SK-N-SH (cell line): ENCODE measurements at regions not wholly inside any gene's neighbourhood (a gene's known extent, or its start where the extent isn't known, plus 50 kb on each side); places are given as distances from the start of the nearest gene placed in this dataset.

Source experiments
- CTCF ChIA-PET: fragments of 300-600, 350-600 bp; formaldehyde crosslinking; extraction: SDS; loops from one replicate; lab custom pipeline; 2021; lab: Yijun Ruan, JAX
- POLR2A ChIA-PET: fragments of 350-600 bp; sonication (Branson Sonifier 250); formaldehyde crosslinking; extraction: SDS; loops from one replicate; lab custom pipeline; 2020; ENCODE audit warnings: antibody characterized with exemption, inconsistent platforms; lab: Yijun Ruan, JAX
- DNase-seq: peaks from one replicate; pipeline ENCODE4 v3.0.0; 2012
- H2AFZ ChIP-seq: fragments of 200-600 bp; sonication (generic); 2 replicates; pipeline ENCODE4 v1.8.1; 2016; ENCODE audit warnings: antibody characterized with exemption, mild to moderate bottlenecking, low read depth
- H3F3A ChIP-seq: fragments of 200-600 bp; sonication (generic); replicated peaks from 2 replicates; pipeline ENCODE3; 2016; ENCODE audit warnings: antibody characterized with exemption, mild to moderate bottlenecking; ENCODE audit not compliant: insufficient read depth
- H3K27ac ChIP-seq, 2 experiments: fragments of 200-500 bp in 1 of 2; fragments of 200-600 bp in 1 of 2; sonication (Bioruptor generic) in 1 of 2; sonication (generic), shearing (Covaris generic) in 1 of 2; 2 replicates each; pipeline versions ENCODE4 v1.5.1 to v1.6.1; 2014 to 2016; ENCODE audit warnings: low read depth in 2 of 2, inconsistent platforms in 1 of 2, low read length in 1 of 2, mild to moderate bottlenecking in 1 of 2, mixed read lengths in 1 of 2
- H3K27me3 ChIP-seq: fragments of 200-600 bp; sonication (generic), shearing (Covaris generic); 2 replicates; pipeline ENCODE4 v1.6.1; 2016; ENCODE audit warnings: mixed run types; ENCODE audit not compliant: insufficient read depth
- H3K36me3 ChIP-seq, 2 experiments: fragments of 200-500 bp in 1 of 2; fragments of 200-600 bp in 1 of 2; sonication (Bioruptor generic) in 1 of 2; sonication (generic) in 1 of 2; replicated peaks in 1 of 2; 2 replicates each; pipeline versions ENCODE3 to v1.5.1; 2014 to 2016; ENCODE audit warnings: low read length in 1 of 2, mild to moderate bottlenecking in 1 of 2; ENCODE audit not compliant: insufficient read depth in 2 of 2, control insufficient read depth in 1 of 2
- H3K4me1 ChIP-seq, 2 experiments: fragments of 200-500 bp in 1 of 2; fragments of 200-600 bp in 1 of 2; sonication (Bioruptor generic) in 1 of 2; sonication (generic), shearing (Covaris generic) in 1 of 2; 2 replicates each; pipeline versions ENCODE4 v1.5.1 to v1.6.1; 2014 to 2016; ENCODE audit warnings: low read depth in 1 of 2, low read length in 1 of 2, mixed run types in 1 of 2; ENCODE audit not compliant: insufficient read depth in 2 of 2, control insufficient read depth in 1 of 2
- H3K4me2 ChIP-seq: fragments of 200-600 bp; sonication (generic), shearing (Covaris generic); 2 replicates; pipeline ENCODE4 v1.6.1; 2017; ENCODE audit warnings: mixed run types
- H3K4me3 ChIP-seq, 2 experiments: fragments of 200-500 bp in 1 of 2; fragments of 200-600 bp in 1 of 2; sonication (Bioruptor generic) in 1 of 2; sonication (generic), shearing (Covaris generic) in 1 of 2; 2 replicates each; pipeline versions ENCODE4 v1.5.1 to v1.8.1; 2014 to 2016; ENCODE audit warnings: low read depth in 2 of 2, inconsistent platforms in 1 of 2, low read length in 1 of 2, mild to moderate bottlenecking in 1 of 2, mixed read lengths in 1 of 2, moderate library complexity in 1 of 2
- H3K79me2 ChIP-seq: fragments of 200-600 bp; sonication (generic); 2 replicates; pipeline ENCODE4 v1.8.1; 2017; ENCODE audit warnings: mild to moderate bottlenecking; ENCODE audit not compliant: insufficient read depth
- H3K9ac ChIP-seq: fragments of 200-600 bp; sonication (generic); 2 replicates; pipeline ENCODE4 v1.6.1; 2017; ENCODE audit warnings: mixed run types
- H3K9me2 ChIP-seq: fragments of 200-600 bp; sonication (generic); 2 replicates; pipeline ENCODE4 v1.6.1; 2017; ENCODE audit warnings: mixed run types
- H3K9me3 ChIP-seq: fragments of 200-600 bp; sonication (generic); 2 replicates; pipeline ENCODE4 v1.6.1; 2017; ENCODE audit warnings: mixed run types, mild to moderate bottlenecking, moderate library complexity
- H4K20me1 ChIP-seq: fragments of 200-600 bp; sonication (generic); 2 replicates; pipeline ENCODE4 v1.6.1; 2017; ENCODE audit warnings: mild to moderate bottlenecking, mixed run types; ENCODE audit not compliant: insufficient read depth
- CHD2 ChIP-seq: fragments of 150-350 bp; IDR thresholded peaks from 2 replicates; pipeline ENCODE4 v1.6.1; 2018; ENCODE audit warnings: low read length; ENCODE audit not compliant: partially characterized antibody
- ELF1 ChIP-seq: IDR thresholded peaks from 2 replicates; pipeline ENCODE4 v1.4.0; 2012
- FOXM1 ChIP-seq: IDR thresholded peaks from 2 replicates; pipeline ENCODE4 v1.4.0; 2012; ENCODE audit warnings: low read depth, mild to moderate bottlenecking
- MXI1 ChIP-seq: IDR thresholded peaks from 2 replicates; pipeline ENCODE4 v1.6.1; 2012; ENCODE audit warnings: mild to moderate bottlenecking, low read depth, low read length, improper control_type of control experiment
- NRF1 ChIP-seq: IDR thresholded peaks from 2 replicates; pipeline ENCODE4 v1.6.1; 2012; ENCODE audit warnings: low read depth, mild to moderate bottlenecking, low read length
- POLR2AphosphoS5 ChIP-seq: IDR thresholded peaks from 2 replicates; pipeline ENCODE4 v1.6.1; 2012; ENCODE audit warnings: low read depth, low read length
- RAD21 ChIP-seq: IDR thresholded peaks from 2 replicates; pipeline ENCODE4 v1.6.1; 2012; ENCODE audit warnings: mild to moderate bottlenecking, low read length
- RCOR1 ChIP-seq: fragments of 150-350 bp; IDR thresholded peaks from 2 replicates; pipeline ENCODE4 v1.6.1; 2017; ENCODE audit warnings: antibody characterized with exemption, low read length
- RFX5 ChIP-seq: IDR thresholded peaks from 2 replicates; pipeline ENCODE4 v1.6.1; 2012; ENCODE audit warnings: mild to moderate bottlenecking, improper control_type of control experiment, low read length
- TAF1 ChIP-seq: IDR thresholded peaks from 2 replicates; pipeline ENCODE4 v1.6.1; 2012; ENCODE audit warnings: low read depth, mild to moderate bottlenecking, low read length, moderate library complexity, borderline replicate concordance
- TEAD4 ChIP-seq: IDR thresholded peaks from 2 replicates; pipeline ENCODE4 v1.4.0; 2012; ENCODE audit warnings: mild to moderate bottlenecking, borderline replicate concordance; ENCODE audit not compliant: insufficient read depth
- YY1 ChIP-seq: IDR thresholded peaks from 2 replicates; pipeline ENCODE4 v1.4.0; 2012; ENCODE audit warnings: low read depth, mild to moderate bottlenecking
- WGBS: methylation state at CpG from one replicate; pipeline ENCODE4 v1.1.6; 2017; ENCODE audit warnings: low lambda C conversion rate; 5-methylcytosine and 5-hydroxymethylcytosine counted together
- TF ChIP-seq, protein P1 (sequence below): IDR thresholded peaks from 2 replicates; pipeline ENCODE4 v1.4.0; 2012; ENCODE audit warnings: low read depth, borderline replicate concordance
- TF ChIP-seq, protein P2 (sequence below): fragments of 200-600 bp; sonication (generic); IDR thresholded peaks from 2 replicates; pipeline ENCODE4 v1.6.1; 2017; ENCODE audit warnings: antibody characterized with exemption, mild to moderate bottlenecking, moderate library complexity
- TF ChIP-seq, protein P3 (sequence below): fragments of 150-350 bp; IDR thresholded peaks from 2 replicates; pipeline ENCODE4 v1.6.1; 2016; ENCODE audit warnings: mild to moderate bottlenecking, low read depth, low read length

DNA sequence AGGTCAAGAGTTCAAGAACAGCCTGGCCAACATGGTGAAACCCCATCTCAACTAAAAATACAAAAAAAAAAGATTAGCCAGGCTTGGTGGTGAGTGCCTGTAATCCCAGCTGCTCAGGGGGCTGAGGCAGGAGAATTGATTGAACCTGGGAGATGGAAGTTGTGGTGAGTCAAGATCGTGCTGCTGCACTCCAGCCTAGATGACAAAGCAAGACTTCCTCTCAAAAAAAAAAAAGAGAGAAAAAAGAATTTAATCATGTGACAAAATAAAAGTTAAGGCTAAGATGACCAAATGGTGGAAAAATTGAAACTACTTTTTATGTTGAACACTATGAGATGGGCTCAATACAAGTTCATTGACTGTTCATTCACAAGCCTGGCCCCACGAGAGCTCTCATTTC lies 141.1 kb upstream of the WDR11 start:
- no peaks in the 10 kb centered on the region; a peak in 1 of 4 replicates for H3K4me1 ChIP-seq
- no peak overlapping the region for H3K9ac ChIP-seq
- H3K9me3 ChIP-seq = no peaks in the 10 kb centered on the region
- TF ChIP-seq RAD21 = no peak
- H4K20me1 ChIP-seq = no peaks in the 10 kb centered on the region
- WGBS = 57% methylated on average over 2 of the region's 2 CpGs
- H3K27ac ChIP-seq = no peak overlapping the region
- ChIA-PET POLR2A (no interaction called here), CTCF (interaction anchor here (0.7 to 1.4 kb wide), 3 partner anchors 24 to 279 kb away, joined by 3 read pairs; no protein-coding TSS in a partner anchor)
- H3K4me2 ChIP-seq = no peak overlapping the region
- H3K36me3 ChIP-seq = no peaks in the 10 kb centered on the region
- no peaks in the 10 kb centered on the region for H3K9me2 ChIP-seq
- no peak for DNase-seq
- H2AFZ ChIP-seq = no peak overlapping the region
- no peaks in the 10 kb centered on the region for H3F3A ChIP-seq
- H3K27me3 ChIP-seq = no peaks in the 10 kb centered on the region
- no peaks in the 10 kb centered on the region for H3K79me2 ChIP-seq
- no peak overlapping the region for H3K4me3 ChIP-seq

DNA sequence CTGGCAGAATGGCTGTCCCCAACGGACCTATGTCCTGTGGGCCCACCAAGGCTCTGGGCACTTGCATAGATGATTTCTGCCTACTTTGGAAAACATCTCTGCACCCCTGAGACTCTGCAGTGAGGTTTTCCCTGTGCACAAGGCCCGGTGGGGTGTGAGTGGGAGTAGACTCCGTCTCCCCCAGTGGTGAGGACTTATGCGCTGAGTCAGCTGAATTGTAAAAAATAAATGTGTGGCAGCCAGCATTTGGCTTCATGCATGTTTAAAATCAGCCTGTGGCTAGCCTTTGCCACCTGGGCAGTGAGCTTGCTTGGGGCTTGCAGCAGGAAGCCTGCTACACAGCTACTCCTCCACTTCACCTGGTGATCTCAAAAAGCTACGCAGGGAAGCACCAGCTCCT lies 139.3 kb upstream of the WDR11 start:
- no peak for TF ChIP-seq RCOR1
- no peak for TF ChIP-seq POLR2AphosphoS5
- TF ChIP-seq, protein P1, sequence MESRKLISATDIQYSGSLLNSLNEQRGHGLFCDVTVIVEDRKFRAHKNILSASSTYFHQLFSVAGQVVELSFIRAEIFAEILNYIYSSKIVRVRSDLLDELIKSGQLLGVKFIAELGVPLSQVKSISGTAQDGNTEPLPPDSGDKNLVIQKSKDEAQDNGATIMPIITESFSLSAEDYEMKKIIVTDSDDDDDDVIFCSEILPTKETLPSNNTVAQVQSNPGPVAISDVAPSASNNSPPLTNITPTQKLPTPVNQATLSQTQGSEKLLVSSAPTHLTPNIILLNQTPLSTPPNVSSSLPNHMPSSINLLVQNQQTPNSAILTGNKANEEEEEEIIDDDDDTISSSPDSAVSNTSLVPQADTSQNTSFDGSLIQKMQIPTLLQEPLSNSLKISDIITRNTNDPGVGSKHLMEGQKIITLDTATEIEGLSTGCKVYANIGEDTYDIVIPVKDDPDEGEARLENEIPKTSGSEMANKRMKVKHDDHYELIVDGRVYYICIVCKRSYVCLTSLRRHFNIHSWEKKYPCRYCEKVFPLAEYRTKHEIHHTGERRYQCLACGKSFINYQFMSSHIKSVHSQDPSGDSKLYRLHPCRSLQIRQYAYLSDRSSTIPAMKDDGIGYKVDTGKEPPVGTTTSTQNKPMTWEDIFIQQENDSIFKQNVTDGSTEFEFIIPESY = no peak
- no peak for TF ChIP-seq MXI1
- no peak for TF ChIP-seq FOXM1
- TF ChIP-seq YY1 = no peak
- TF ChIP-seq CHD2 = no peak
- no peak for TF ChIP-seq ELF1
- no peak for TF ChIP-seq TEAD4
- TF ChIP-seq, protein P2, sequence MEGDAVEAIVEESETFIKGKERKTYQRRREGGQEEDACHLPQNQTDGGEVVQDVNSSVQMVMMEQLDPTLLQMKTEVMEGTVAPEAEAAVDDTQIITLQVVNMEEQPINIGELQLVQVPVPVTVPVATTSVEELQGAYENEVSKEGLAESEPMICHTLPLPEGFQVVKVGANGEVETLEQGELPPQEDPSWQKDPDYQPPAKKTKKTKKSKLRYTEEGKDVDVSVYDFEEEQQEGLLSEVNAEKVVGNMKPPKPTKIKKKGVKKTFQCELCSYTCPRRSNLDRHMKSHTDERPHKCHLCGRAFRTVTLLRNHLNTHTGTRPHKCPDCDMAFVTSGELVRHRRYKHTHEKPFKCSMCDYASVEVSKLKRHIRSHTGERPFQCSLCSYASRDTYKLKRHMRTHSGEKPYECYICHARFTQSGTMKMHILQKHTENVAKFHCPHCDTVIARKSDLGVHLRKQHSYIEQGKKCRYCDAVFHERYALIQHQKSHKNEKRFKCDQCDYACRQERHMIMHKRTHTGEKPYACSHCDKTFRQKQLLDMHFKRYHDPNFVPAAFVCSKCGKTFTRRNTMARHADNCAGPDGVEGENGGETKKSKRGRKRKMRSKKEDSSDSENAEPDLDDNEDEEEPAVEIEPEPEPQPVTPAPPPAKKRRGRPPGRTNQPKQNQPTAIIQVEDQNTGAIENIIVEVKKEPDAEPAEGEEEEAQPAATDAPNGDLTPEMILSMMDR = no peak
- no peak for TF ChIP-seq NRF1
- TF ChIP-seq TAF1 = no peak
- no peak for TF ChIP-seq RAD21
- no peak for TF ChIP-seq RFX5
- TF ChIP-seq, protein P3, sequence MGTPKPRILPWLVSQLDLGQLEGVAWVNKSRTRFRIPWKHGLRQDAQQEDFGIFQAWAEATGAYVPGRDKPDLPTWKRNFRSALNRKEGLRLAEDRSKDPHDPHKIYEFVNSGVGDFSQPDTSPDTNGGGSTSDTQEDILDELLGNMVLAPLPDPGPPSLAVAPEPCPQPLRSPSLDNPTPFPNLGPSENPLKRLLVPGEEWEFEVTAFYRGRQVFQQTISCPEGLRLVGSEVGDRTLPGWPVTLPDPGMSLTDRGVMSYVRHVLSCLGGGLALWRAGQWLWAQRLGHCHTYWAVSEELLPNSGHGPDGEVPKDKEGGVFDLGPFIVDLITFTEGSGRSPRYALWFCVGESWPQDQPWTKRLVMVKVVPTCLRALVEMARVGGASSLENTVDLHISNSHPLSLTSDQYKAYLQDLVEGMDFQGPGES = no peak
- no peaks in the 10 kb centered on the region for H4K20me1 ChIP-seq
- H3K27me3 ChIP-seq = no peaks in the 10 kb centered on the region
- CTCF ChIA-PET = no interaction called here
- DNase-seq = no peak
- H3K27ac ChIP-seq = no peak overlapping the region
- H3K9me3 ChIP-seq = no peaks in the 10 kb centered on the region
- no peaks in the 10 kb centered on the region for H3K36me3 ChIP-seq
- H3K79me2 ChIP-seq = no peaks in the 10 kb centered on the region
- H3K4me2 ChIP-seq = no peak overlapping the region
- WGBS = 63% methylated on average over 3 of the region's 5 CpGs
- no peaks in the 10 kb centered on the region; a peak in 1 of 4 replicates for H3K4me1 ChIP-seq
- no peak overlapping the region for H2AFZ ChIP-seq
- no peaks in the 10 kb centered on the region for H3F3A ChIP-seq
- no peak overlapping the region for H3K9ac ChIP-seq
- no peaks in the 10 kb centered on the region for H3K9me2 ChIP-seq
- H3K4me3 ChIP-seq = no peak overlapping the region
- POLR2A ChIA-PET = no interaction called here
